COR-L47 (cell line): ENCODE measurements at regions not wholly inside any gene's neighbourhood (a gene's known extent, or its start where the extent isn't known, plus 50 kb on each side); places are given as distances from the start of the nearest gene placed in this dataset.
A peak's percentile ranks its signal among the peaks of the same experiment; 100 is the strongest.

Experiments used
- DNase-seq: peaks from one replicate; lab custom pipeline; 2025; lab: John Stamatoyannopoulos, UW

GRCh38 chr4:125688841-125689240, 374.1 kb downstream of the FAT4 start:
- DNase-seq, result no peak

DNA sequence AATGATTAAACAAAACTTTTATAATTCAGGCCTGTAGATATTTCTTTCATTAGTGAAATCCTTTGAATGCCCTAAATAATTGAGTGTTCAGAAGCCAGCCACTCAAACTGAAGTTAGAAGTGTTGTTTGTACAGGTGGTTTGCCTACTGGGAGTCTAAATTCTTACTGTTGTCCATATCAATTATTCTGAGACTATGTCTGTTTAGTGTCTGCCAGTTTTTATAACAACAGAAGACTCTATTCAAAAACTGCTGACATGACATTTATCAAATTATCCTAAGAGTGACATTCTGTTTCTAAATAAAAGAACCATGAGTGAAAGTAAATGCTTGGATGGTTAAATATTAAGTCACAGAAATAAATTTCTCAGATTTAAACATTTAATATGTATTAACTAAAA, 375.1 kb downstream of the FAT4 start:
- peak; percentile 78 for DNase-seq

- DNase-seq, result no peak
Observed at GRCh38 chr4:125693228-125693627, 378.5 kb downstream of the FAT4 start.

- DNase-seq, result no peak
Observed at GRCh38 chr4:125702406-125702805, 387.7 kb downstream of the FAT4 start.

DNA sequence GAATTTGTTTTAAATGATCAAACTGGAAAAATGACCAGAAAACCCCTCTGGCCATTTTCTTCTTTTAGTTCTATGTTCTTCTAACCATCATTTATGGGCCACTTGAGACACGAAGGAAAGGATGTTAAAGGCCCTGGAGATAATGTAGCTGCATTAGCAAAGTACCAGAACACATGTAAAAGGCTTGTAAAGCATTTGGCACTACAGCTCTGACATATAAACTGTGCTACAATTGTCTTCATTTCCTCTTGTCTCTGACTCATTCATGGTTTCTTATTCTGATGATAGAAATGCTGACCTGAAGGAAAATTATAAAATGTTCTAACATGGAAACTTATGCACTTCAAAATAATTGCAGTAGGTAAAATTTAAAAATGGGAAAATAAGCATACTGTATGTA, 388.7 kb downstream of the FAT4 start:
- DNase-seq, result no peak

- no peak for DNase-seq
Observed at GRCh38 chr4:125704726-125705125, 390.0 kb downstream of the FAT4 start.

DNA sequence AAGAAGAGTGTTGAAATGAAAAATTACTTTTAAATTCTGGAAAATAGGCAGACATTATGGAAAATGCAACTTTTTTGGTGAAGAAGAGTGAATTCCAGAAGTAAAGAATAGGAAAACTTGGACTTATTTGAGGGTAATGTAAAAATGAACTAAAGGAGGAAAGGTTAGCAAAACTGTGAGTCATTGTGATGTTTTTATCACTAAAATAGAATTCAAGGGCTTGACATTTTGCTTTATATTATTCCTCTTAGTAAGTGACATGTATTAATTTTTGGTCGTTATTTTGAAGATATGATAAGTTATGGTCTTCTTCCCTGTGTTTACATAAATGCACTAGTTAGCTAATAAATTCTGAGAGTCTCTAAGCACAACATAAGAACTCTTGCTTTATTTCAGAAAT, 390.9 kb downstream of the FAT4 start:
- DNase-seq, result no peak

- DNase-seq, result no peak
Observed at GRCh38 chr4:125707397-125707796, 392.6 kb downstream of the FAT4 start.

GRCh38 chr4:125710766-125711165, 396.0 kb downstream of the FAT4 start:
- DNase-seq, result no peak

- DNase-seq, result no peak
Observed at GRCh38 chr4:125714049-125714448, 399.3 kb downstream of the FAT4 start.

DNA sequence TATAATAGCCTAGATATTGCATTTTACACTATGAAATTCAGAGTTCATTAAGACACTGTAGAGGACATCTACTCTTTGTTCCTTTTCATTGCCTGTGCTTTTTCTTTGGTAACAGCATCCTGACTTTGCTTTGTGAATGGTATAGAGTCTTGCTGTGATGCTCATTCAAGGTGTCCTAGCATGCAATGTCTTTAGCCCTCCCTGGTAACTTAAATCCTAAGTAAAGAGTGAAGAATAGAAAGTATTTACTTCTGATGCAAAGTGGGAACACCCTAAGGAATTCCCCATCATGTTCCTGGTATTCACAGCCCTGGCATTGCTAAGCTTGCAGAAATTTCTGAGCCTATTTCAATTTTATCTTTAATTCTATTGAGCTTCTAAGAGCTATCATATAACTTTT, 400.1 kb downstream of the FAT4 start:
- DNase-seq, result no peak

DNA sequence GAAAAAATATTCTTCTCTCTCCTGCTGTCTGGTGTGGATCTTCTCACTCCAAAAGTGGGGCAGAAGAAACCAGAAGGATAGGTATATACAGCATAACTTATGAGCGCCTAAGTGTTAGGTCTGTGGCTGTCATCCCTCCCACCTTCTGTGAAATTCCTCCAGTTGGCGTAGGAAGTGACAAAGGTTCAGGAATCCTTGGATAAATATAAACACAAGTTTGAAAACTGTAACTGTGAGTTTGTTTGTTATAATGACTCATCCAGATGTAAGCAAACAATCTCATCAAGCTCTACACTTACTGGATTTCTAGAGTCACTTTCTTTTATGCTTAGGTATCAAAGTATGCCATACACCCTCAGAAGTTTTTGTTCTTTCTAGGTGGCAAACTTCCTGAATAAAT, 405.2 kb downstream of the FAT4 start:
- no peak for DNase-seq

DNA sequence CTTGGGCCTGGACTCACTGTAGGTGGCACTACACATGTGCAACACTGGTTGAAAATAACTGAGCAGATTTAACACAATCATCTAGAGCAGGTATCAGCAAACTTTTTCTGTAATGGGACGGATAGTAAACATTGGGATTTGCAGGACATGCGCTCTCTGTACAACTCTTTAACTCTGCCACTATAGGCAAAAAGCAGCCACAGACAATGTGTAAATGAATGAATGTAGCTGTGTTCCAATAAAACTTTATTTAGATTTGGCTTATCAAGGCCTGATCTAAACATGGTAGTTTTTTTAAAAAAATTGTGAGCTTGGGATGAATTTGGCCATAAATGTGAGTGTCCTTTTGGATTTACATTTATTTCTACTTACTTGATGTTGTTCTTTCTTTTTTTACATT, 407.3 kb downstream of the FAT4 start:
- DNase-seq, result no peak

- DNase-seq, result peak; percentile 10
Observed at GRCh38 chr4:125725957-125726525, 411.3 kb downstream of the FAT4 start.

DNA sequence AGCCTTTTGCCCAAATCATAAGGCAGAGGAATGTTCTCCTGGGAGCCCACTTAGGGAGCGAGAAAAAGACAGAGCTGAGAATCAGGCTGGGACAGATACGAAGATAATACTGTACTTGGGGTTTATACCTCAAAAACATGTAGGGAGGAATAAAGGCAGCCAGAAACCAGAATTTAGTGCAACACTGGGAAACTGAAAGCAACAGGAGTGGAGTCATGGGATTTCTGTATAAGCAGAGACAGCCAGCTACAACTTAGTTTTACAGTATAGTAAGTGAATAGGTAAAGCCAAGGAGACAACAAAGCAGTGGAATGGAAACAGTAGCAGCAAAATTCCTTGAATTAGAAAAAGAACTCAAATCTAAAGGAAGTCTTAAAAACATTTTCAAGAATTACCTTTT, 413.2 kb downstream of the FAT4 start:
- no peak for DNase-seq

DNA sequence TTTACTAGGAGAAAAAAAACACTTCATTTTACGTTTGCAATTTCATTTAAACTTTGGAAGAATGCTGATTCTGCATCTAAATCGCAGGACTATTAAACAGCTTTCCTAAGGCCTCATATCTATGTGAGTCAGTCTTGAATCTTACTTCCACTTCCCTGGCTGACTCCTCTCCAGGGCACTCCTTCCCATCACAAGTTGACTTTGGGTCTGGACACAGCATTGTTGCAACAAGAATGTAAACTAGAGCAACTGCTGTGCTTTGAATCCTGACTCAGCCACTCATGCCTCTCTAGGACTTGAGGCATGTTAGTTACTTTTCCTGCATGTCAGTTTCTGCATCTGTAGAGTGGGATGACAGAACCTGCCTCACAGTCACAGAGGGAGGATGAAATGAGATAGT, 413.8 kb downstream of the FAT4 start:
- DNase-seq, result no peak

GRCh38 chr4:125729171-125729570, 414.4 kb downstream of the FAT4 start:
- DNase-seq, result no peak

DNA sequence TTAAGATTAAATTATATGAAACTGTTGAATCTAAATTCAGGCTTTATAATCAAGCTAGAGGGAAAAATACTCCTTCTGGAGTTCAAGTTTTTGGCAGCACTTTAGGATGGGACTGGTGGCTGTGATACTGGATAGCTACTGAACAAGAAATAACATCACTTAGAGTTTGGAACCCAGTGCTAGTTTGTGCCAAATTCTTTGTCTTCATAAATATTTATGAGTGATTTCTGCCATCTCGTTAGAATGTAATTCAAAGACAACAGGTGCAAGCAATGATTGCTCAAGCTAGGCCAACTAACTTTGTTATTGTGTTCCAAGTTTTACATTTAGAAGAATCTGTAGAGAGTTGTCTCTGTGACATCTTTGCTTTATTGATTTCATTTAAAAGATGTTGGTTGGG, 417.9 kb downstream of the FAT4 start:
- no peak for DNase-seq

DNA sequence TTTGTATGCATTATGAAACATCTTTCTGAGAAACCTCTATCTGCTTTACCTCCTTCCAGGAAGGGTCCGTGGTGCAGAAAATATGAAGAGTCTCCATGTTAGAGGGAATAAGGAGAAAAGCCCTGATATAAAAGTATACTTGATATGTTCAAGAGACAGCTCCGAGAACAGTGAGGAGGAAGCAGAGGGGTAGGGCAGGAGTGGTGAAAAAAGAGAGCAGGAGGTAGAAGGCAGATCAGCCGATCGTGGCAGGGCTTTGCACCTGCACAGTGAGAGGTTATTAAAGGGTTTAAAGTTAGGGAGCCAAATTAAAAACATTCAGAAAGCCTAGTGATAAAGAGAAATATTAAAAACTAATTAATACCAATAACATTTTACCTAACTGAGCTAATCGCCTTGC, 419.7 kb downstream of the FAT4 start:
- no peak for DNase-seq

- DNase-seq, result no peak
Observed at GRCh38 chr4:125735102-125735501, 420.3 kb downstream of the FAT4 start.

DNA sequence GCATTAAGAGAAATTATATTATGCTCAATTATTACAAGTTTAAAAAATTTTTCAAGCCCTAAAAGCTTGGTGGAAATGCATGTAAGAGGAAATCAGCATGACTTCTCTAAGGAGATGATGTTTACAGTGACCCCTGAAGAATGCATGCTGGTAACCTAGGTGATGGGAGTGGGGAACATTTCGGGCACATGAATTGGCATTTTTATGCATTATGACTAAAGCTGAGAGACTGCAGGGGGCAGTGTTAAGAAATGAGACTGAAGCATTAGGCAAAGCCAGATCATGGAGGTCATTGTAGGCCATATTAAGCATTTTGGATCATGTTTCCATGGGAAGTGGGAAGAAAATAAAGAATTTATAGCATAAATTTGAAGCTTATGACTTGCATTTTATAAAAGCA, 421.3 kb downstream of the FAT4 start:
- no peak for DNase-seq

- no peak for DNase-seq
Observed at GRCh38 chr4:125739760-125740159, 425.0 kb downstream of the FAT4 start.

GRCh38 chr4:125741825-125742452, 427.2 kb downstream of the FAT4 start:
- DNase-seq, result peak; percentile 27

DNA sequence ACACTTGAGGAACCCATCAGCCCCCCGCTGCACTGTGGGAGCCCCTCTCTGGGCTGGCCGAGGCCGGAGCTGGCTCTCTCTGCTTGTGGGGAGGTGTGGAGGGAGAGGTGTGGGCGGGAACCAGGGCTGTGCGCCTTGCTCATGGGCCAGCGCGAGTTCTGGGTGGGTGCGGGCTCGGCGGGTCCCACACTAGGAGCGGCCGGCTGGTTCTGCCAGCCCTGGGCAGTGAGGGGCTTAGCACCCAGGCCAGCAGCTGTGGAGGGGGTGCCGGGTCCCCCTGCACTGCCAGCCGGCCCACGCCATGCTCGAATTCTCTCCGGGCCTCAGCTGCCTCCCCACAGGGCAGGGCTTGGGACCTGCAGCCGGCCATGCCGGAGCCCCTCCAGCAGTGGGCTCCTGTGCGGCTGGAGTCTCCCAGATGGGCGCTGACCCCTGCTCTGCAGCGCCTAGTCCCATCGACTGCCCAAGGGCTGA, 430.2 kb downstream of the FAT4 start:
- no peak for DNase-seq
